ENCODE measurements at regions not wholly inside any gene's neighbourhood (a gene's known extent, or its start where the extent isn't known, plus 50 kb on each side); places are given as distances from the start of the nearest gene placed in this dataset.

GRCh38 chr16:66240631-66241395 is 125.7 kb upstream of the CDH5 start:
- DNase-seq, result no peak

- DNase-seq, result no peak
Observed at GRCh38 chr16:66240088-66240487, 126.4 kb upstream of the CDH5 start.

- no peak for DNase-seq
Observed at GRCh38 chr16:66238696-66239095, 127.8 kb upstream of the CDH5 start.

GRCh38 chr16:66236301-66236700 is 130.2 kb upstream of the CDH5 start:
- DNase-seq, result no peak

GRCh38 chr16:66231452-66232160 is 134.9 kb upstream of the CDH5 start:
- DNase-seq, result no peak

GRCh38 chr16:66229651-66230050 is 136.8 kb upstream of the CDH5 start:
- no peak for DNase-seq

- no peak for DNase-seq
Observed at GRCh38 chr16:66228792-66229191, 137.7 kb upstream of the CDH5 start.

- DNase-seq, result no peak
Observed at GRCh38 chr16:66227766-66228530, 138.5 kb upstream of the CDH5 start.

GRCh38 chr16:66226762-66227161 is 139.7 kb upstream of the CDH5 start:
- DNase-seq, result no peak

- DNase-seq, result no peak
Observed at GRCh38 chr16:66225696-66226095, 140.8 kb upstream of the CDH5 start.

- DNase-seq, result no peak
Observed at GRCh38 chr16:66224626-66225025, 141.9 kb upstream of the CDH5 start.

GRCh38 chr16:66224186-66224585 is 142.3 kb upstream of the CDH5 start:
- no peak for DNase-seq

- DNase-seq, result no peak
Observed at GRCh38 chr16:66223176-66223780, 143.2 kb upstream of the CDH5 start.

- DNase-seq, result no peak
Observed at GRCh38 chr16:66222756-66223155, 143.7 kb upstream of the CDH5 start.

GRCh38 chr16:66220702-66221101 is 145.8 kb upstream of the CDH5 start:
- DNase-seq, result no peak

GRCh38 chr16:66219491-66219890 is 147.0 kb upstream of the CDH5 start:
- DNase-seq, result no peak

GRCh38 chr16:66212428-66212827 is 154.1 kb upstream of the CDH5 start:
- no peak for DNase-seq

GRCh38 chr16:66211651-66212050 is 154.8 kb upstream of the CDH5 start:
- DNase-seq, result no peak

- DNase-seq, result no peak
Observed at GRCh38 chr16:66207883-66208265, 158.6 kb upstream of the CDH5 start.

- DNase-seq, result no peak
Observed at GRCh38 chr16:66207139-66207882, 159.2 kb upstream of the CDH5 start.

GRCh38 chr16:66206363-66206762 is 160.1 kb upstream of the CDH5 start:
- DNase-seq, result no peak

Data from cerebellar nuclear complex (tissue), 1 donor.